SIG-M5 treated with dmso at 0.1 percent for 504 hours (cell line): ENCODE measurements at regions not wholly inside any gene's neighbourhood (a gene's known extent, or its start where the extent isn't known, plus 50 kb on each side); places are given as distances from the start of the nearest gene placed in this dataset.
A peak's percentile ranks its signal among the peaks of the same experiment; 100 is the strongest.

Experiments
- DNase-seq: peaks from one replicate; lab custom pipeline; 2025; ENCODE audit not compliant: unreplicated experiment; lab: John Stamatoyannopoulos, UW

GRCh38 chr4:127580300-127580699, 52.5 kb upstream of the INTU start:
- DNase-seq = peak; percentile 25

- no peak for DNase-seq
Measured at GRCh38 chr4:127580891-127581290, 51.9 kb upstream of the INTU start.
